B cell (primary cell): ENCODE measurements at regions not wholly inside any gene's neighbourhood (a gene's known extent, or its start where the extent isn't known, plus 50 kb on each side); places are given as distances from the start of the nearest gene placed in this dataset.

Source experiments
- ATAC-seq: fragments of 200-7000 bp; cut with Tn5 transposase; one replicate; pipeline ENCODE4 v1.10.0; 2021; ENCODE audit warnings: low read depth, mild to moderate bottlenecking, moderate number of reproducible peaks, moderate library complexity
- CTCF ChIA-PET: fragments of 350-600 bp; sonication (Branson Sonifier 250); formaldehyde crosslinking; loops from one replicate; lab custom pipeline; 2021; ENCODE audit warnings: antibody characterized with exemption, inconsistent platforms; lab: Charles Lee
- POLR2A ChIA-PET: fragments of 350-600 bp; sonication (Branson Sonifier 250); formaldehyde crosslinking; loops from one replicate; lab custom pipeline; 2021; ENCODE audit warnings: antibody characterized with exemption; lab: Charles Lee
- DNase-seq: peaks from one replicate; pipeline ENCODE4 v3.0.0; 2013
- H2AFZ ChIP-seq: 2 replicates; pipeline ENCODE4 v1.6.1; 2012; ENCODE audit warnings: mild to moderate bottlenecking, low read depth, low read length; ENCODE audit not compliant: insufficient read depth, poor library complexity, severe bottlenecking
- H3K27ac ChIP-seq, 2 donors: 1 replicate in 1 of 2; 2 replicates in 1 of 2; pipeline ENCODE4 v1.5.1; 2012 to 2013; ENCODE audit warnings: low read length in 2 of 2, mild to moderate bottlenecking in 2 of 2, moderate library complexity in 1 of 2
- H3K27me3 ChIP-seq, 4 experiments: fragments of 200-600 bp in 1 of 4; sonication (generic) in 1 of 4; replicated peaks in 1 of 4; 1 replicate in 2 of 4; 2 replicates in 2 of 4; pipeline versions ENCODE4 v1.6.1 to v1.7.0; 2013 to 2016; ENCODE audit warnings: low read length in 3 of 4, mild to moderate bottlenecking in 2 of 4, mixed read lengths in 1 of 4, moderate library complexity in 1 of 4; ENCODE audit not compliant: insufficient read depth in 4 of 4, control insufficient read depth in 3 of 4; ENCODE audit errors: control extremely low read depth in 1 of 4
- H3K36me3 ChIP-seq, 2 experiments: replicated peaks in 1 of 2; 1 replicate in 1 of 2; 2 replicates in 1 of 2; pipeline versions ENCODE4 v1.6.1 to v1.7.1; 2013; ENCODE audit warnings: low read length in 1 of 2; ENCODE audit not compliant: insufficient read depth in 2 of 2, control insufficient read depth in 1 of 2; ENCODE audit errors: control extremely low read depth in 1 of 2, extremely low read depth in 1 of 2
- H3K4me1 ChIP-seq, 2 donors: fragments of 200-600 bp in 1 of 2; sonication (generic) in 1 of 2; 1 replicate in 1 of 2; 2 replicates in 1 of 2; pipeline versions ENCODE4 v1.5.1 to v1.6.1; 2013 to 2017; ENCODE audit warnings: low read length in 2 of 2; ENCODE audit not compliant: control insufficient read depth in 2 of 2, insufficient read depth in 2 of 2
- H3K4me2 ChIP-seq: replicated peaks from 2 replicates; pipeline ENCODE3; 2012; ENCODE audit warnings: mild to moderate bottlenecking, low read depth, low read length; ENCODE audit not compliant: poor library complexity, severe bottlenecking
- H3K4me3 ChIP-seq, 5 experiments: fragments of 200-600 bp in 1 of 5; sonication (generic) in 1 of 5; 1 replicate in 3 of 5; 2 replicates in 2 of 5; pipeline versions ENCODE4 v1.5.1 to v1.7.0; 2011 to 2016; ENCODE audit warnings: low read length in 4 of 5, mild to moderate bottlenecking in 4 of 5, low read depth in 2 of 5, control low read depth in 1 of 5, moderate library complexity in 1 of 5; ENCODE audit not compliant: insufficient read depth in 1 of 5; ENCODE audit errors: control extremely low read depth in 1 of 5, extremely low read depth in 1 of 5
- H3K79me2 ChIP-seq: fragments of 200-600 bp; sonication (generic); one replicate; pipeline ENCODE4 v1.6.0; 2016; ENCODE audit warnings: low read length; ENCODE audit not compliant: control insufficient read depth, insufficient read depth
- H3K9ac ChIP-seq: fragments of 200-600 bp; sonication (generic); 2 replicates; pipeline ENCODE4 v1.6.1; 2017; ENCODE audit warnings: mild to moderate bottlenecking, low read length, moderate library complexity
- H3K9me3 ChIP-seq, 3 donors: one replicate each; pipeline versions ENCODE4 v1.6.1 to v1.7.1; 2013; ENCODE audit warnings: low read length in 2 of 3; ENCODE audit not compliant: control insufficient read depth in 2 of 3, insufficient read depth in 1 of 3; ENCODE audit errors: control extremely low read depth in 1 of 3
- H4K20me1 ChIP-seq: 2 replicates; pipeline ENCODE4 v1.6.0; 2012; ENCODE audit warnings: mild to moderate bottlenecking, low read length; ENCODE audit not compliant: insufficient read depth, control insufficient read depth, poor library complexity, severe bottlenecking
- H3K27ac Mint-ChIP-seq: one replicate; pipeline ENCODE4 v1.8.0; 2021; ENCODE audit warnings: mixed read lengths
- H3K27me3 Mint-ChIP-seq: one replicate; pipeline ENCODE4 v1.8.0; 2021; ENCODE audit warnings: mixed read lengths
- H3K4me1 Mint-ChIP-seq: one replicate; pipeline ENCODE4 v1.8.0; 2021; ENCODE audit warnings: mixed read lengths
- H3K4me3 Mint-ChIP-seq: one replicate; pipeline ENCODE4 v1.8.0; 2021; ENCODE audit warnings: mixed read lengths
- H3K9me3 Mint-ChIP-seq: one replicate; pipeline ENCODE4 v1.8.0; 2022; ENCODE audit warnings: mixed read lengths; ENCODE audit not compliant: insufficient read depth
- EZH2 ChIP-seq: IDR thresholded peaks from 2 replicates; pipeline ENCODE4 v1.6.1; 2012; ENCODE audit warnings: borderline replicate concordance, low read depth, mild to moderate bottlenecking, moderate library complexity, low read length; ENCODE audit not compliant: insufficient read depth, poor library complexity, severe bottlenecking
- WGBS: methylation state at CpG from one replicate; pipeline ENCODE4 v1.1.5; 2013; ENCODE audit warnings: missing lambda C conversion rate; ENCODE audit not compliant: insufficient coverage; 5-methylcytosine and 5-hydroxymethylcytosine counted together
- intact Hi-C: fragments of 100-400 bp; cut with micrococcal nuclease; formaldehyde crosslinking; loops from one replicate; pipeline ENCODE4 v1.10.0; 2022
- TF ChIP-seq, protein P1 (sequence below): fragments of 200-600 bp; IDR thresholded peaks from one replicate; pipeline ENCODE4 v1.8.0; 2022; ENCODE audit warnings: antibody characterized with exemption, mild to moderate bottlenecking

DNA sequence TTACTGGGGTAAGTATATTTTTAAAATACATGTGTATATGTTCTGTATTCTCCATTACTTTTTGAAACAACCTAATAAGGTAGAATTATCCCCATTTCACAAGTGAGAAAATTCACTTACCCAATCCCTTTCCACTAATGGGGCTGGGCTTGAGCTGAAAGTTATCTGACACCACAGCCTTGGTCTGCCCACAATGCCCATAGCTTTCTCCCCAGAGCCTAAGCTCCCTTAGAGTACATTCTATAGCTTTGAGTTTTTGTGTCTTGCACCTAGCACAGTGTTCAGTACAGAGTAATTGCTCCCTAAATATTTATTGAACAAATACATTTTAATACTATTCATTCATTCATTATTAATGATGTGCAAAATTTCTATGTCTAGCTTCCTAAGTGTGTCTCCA is 152.7 kb upstream of the RUNX1 start:
- no peaks in the 10 kb centered on the region for H3K27me3 Mint-ChIP-seq
- peaks cover 21 to 25% of the 10 kb centered on the region in 2 donors for H3K4me1 ChIP-seq
- ChIA-PET POLR2A (no interaction called here), CTCF (no interaction called here)
- H3K9me3 ChIP-seq, result no peaks in the 10 kb centered on the region
- no peak overlapping the region for H3K27ac ChIP-seq
- H3K27me3 ChIP-seq, result no peaks in the 10 kb centered on the region
- no peak overlapping the region for H2AFZ ChIP-seq
- H3K4me1 Mint-ChIP-seq, result peaks cover 23% of the 10 kb centered on the region
- ATAC-seq (no peak), DNase-seq (no peak)
- no peak for TF ChIP-seq EZH2
- TF ChIP-seq, protein P1, sequence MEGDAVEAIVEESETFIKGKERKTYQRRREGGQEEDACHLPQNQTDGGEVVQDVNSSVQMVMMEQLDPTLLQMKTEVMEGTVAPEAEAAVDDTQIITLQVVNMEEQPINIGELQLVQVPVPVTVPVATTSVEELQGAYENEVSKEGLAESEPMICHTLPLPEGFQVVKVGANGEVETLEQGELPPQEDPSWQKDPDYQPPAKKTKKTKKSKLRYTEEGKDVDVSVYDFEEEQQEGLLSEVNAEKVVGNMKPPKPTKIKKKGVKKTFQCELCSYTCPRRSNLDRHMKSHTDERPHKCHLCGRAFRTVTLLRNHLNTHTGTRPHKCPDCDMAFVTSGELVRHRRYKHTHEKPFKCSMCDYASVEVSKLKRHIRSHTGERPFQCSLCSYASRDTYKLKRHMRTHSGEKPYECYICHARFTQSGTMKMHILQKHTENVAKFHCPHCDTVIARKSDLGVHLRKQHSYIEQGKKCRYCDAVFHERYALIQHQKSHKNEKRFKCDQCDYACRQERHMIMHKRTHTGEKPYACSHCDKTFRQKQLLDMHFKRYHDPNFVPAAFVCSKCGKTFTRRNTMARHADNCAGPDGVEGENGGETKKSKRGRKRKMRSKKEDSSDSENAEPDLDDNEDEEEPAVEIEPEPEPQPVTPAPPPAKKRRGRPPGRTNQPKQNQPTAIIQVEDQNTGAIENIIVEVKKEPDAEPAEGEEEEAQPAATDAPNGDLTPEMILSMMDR, result no peak
- H3K4me3 ChIP-seq, result no peak overlapping the region
- H3K79me2 ChIP-seq, result no peaks in the 10 kb centered on the region
- intact Hi-C loops, result loop anchor here (5.0 kb wide), 1 partner anchor 154 kb away; the partner anchor contains the start of gene RUNX1
- no peak overlapping the region for H3K4me2 ChIP-seq
- no peak overlapping the region for H3K9ac ChIP-seq
- H3K9me3 Mint-ChIP-seq, result no peaks in the 10 kb centered on the region
- H3K36me3 ChIP-seq, result no peaks in the 10 kb centered on the region
- no peak overlapping the region for H3K27ac Mint-ChIP-seq
- no peak overlapping the region for H3K4me3 Mint-ChIP-seq
- H4K20me1 ChIP-seq, result no peaks in the 10 kb centered on the region

DNA sequence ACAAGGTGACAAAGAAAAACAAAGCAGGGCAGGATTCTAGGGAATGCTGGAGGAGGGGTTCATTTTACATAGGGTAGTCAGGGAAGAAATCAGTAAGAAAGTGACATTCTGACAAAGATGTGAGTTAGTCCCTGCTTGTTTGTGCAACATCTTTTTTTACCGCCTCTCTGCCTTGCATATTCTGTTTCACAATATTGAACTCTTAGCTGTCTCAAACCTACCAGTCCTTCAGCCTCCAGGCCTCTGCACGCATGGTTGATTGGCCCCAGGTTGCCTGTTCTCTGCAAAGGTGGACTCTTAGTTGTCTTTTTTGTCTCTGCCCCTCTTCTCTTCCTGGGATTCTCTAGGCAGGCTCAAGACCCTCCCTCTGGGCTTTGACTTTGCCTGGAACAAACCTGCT is 152.2 kb upstream of the RUNX1 start:
- Mint-ChIP-seq H3K27me3 (no peaks in the 10 kb centered on the region), H3K9me3 (no peaks in the 10 kb centered on the region), H3K4me1 (peaks cover 19% of the 10 kb centered on the region), H3K4me3 (no peak overlapping the region), H3K27ac (no peak overlapping the region)
- DNase-seq, result no peak
- no peak for ATAC-seq
- ChIA-PET POLR2A (no interaction called here), CTCF (no interaction called here)
- Histone ChIP-seq H3K27me3 (no peaks in the 10 kb centered on the region), H3K79me2 (no peaks in the 10 kb centered on the region), H4K20me1 (no peaks in the 10 kb centered on the region), H3K27ac (no peak overlapping the region), H3K9me3 (no peaks in the 10 kb centered on the region), H3K9ac (no peak overlapping the region), H3K36me3 (no peaks in the 10 kb centered on the region), H2AFZ (no peak overlapping the region), H3K4me2 (no peak overlapping the region), H3K4me1 (peaks cover 16 to 20% of the 10 kb centered on the region in 2 donors), H3K4me3 (no peak overlapping the region)
- WGBS, result 93% methylated on average over 2 of the region's 2 CpGs
- TF ChIP-seq, protein P1, result no peak
- no peak for TF ChIP-seq EZH2
- intact Hi-C loops, result loop anchor here (5.0 kb wide), 1 partner anchor 154 kb away; the partner anchor contains the start of gene RUNX1
